GM12874 (cell line): ENCODE measurements at regions not wholly inside any gene's neighbourhood (a gene's known extent, or its start where the extent isn't known, plus 50 kb on each side); places are given as distances from the start of the nearest gene placed in this dataset.

Source experiments
- TF ChIP-seq, protein P1 (sequence below): IDR thresholded peaks from 2 replicates; pipeline ENCODE4 v1.5.1; 2011; ENCODE audit warnings: low read depth, mild to moderate bottlenecking, control low read depth, low read length, moderate library complexity; ENCODE audit not compliant: insufficient read depth

DNA sequence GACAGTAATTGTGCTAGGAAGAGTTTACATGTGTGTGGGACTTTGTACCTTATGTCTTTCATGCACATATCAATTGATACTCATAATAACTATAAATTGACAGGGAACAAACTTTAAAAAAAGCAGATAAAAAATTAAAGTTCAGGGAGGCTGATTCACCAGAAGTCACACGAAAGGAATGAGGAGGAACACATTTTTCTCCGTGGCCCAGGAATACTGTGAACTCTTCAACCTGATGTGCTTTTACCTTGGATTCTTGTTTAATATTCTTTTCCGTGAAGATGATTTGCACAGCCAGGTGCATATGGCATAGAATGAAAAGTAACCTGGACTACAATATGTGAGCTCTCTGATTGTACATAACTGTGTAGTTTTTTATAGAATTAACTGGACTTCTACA, 326.3 kb downstream of the CDH7 start:
- TF ChIP-seq, protein P1, sequence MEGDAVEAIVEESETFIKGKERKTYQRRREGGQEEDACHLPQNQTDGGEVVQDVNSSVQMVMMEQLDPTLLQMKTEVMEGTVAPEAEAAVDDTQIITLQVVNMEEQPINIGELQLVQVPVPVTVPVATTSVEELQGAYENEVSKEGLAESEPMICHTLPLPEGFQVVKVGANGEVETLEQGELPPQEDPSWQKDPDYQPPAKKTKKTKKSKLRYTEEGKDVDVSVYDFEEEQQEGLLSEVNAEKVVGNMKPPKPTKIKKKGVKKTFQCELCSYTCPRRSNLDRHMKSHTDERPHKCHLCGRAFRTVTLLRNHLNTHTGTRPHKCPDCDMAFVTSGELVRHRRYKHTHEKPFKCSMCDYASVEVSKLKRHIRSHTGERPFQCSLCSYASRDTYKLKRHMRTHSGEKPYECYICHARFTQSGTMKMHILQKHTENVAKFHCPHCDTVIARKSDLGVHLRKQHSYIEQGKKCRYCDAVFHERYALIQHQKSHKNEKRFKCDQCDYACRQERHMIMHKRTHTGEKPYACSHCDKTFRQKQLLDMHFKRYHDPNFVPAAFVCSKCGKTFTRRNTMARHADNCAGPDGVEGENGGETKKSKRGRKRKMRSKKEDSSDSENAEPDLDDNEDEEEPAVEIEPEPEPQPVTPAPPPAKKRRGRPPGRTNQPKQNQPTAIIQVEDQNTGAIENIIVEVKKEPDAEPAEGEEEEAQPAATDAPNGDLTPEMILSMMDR = no peak

DNA sequence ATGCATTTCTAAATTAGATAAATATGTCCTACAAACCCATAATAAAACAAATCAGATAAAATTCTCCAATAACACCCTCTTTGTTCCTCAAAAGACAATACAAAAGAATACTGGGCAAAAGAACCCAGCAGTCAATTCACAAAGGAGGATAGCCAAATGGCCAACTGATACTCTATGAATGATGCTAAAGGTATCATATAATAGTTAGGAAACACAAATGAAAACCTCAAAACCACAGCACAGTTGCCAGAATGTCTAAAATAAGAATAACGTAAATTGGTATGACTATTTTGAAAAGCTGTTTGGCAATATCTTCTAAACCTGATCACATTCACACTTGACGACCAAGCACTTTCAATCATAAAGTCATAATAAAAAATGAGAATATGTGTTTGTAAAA, 315.4 kb downstream of the CDH7 start:
- TF ChIP-seq, protein P1 = no peak

DNA sequence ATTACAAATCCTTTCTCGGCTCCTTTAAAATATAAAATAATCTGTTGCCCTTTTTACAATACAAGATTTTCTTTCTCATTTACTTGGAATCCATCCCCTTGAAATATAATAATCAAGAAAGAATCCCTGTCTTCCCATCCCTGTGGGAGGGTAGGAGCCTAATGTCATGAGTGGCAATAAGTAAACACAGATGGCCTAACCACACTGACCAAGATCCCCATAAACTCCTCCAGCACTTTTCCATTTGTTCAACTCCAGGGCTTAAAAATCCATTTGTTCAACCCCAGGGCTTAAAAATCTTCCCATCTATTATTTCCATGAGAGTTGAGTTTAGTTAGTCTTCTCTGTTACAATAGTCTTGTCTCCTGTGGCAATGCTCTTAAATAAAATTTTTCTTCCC, 297.6 kb downstream of the CDH7 start:
- TF ChIP-seq, protein P1 = no peak

DNA sequence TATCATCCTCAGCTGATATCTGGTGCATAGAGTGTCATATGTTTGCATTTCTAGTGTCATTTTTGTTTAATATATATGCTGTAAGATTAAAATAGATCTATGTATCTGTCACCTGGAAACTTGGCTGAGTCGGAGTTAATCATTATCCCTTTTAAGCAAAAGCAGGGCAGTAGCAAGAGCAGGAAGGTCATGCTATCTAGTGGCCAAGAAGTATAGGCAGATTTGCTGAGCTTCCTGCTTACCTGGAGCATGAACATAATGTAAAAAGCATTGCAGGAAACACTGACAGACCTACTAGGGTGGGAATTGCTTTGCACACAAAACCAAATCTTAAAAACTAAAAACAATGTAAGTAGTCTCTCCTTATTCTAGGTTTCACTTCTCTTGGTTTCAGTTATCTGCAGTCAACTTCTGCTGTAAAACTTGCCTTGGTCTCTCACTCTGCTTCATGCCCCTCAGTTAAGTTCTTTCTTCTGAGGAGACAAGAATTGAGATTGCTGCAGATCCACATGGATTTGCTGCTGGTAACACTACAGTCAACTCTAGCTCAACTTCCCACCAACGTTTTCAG, 295.3 kb downstream of the CDH7 start:
- TF ChIP-seq, protein P1 = 0 out of 2 replicates have a peak, but pooled peaks have one; percentile 1

DNA sequence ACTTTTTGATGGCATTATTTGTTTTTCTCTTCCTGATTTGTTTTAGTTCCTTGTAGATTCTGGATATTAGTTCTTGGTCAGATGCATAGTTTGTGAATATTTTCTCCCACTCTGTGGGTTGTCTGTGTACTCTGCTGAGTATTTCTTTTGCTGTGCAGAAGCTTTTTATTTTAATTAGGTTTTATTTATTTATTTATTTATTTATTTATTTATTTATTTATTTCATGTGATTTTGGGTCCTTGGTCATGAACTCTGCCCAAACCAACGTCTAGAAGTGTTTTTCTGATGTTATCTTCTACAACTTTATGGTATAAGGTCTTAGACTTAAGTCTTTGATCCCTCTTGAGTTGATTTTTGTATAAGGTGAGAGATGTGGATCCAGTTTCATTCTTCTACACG, 292.2 kb downstream of the CDH7 start:
- TF ChIP-seq, protein P1 = no peak

DNA sequence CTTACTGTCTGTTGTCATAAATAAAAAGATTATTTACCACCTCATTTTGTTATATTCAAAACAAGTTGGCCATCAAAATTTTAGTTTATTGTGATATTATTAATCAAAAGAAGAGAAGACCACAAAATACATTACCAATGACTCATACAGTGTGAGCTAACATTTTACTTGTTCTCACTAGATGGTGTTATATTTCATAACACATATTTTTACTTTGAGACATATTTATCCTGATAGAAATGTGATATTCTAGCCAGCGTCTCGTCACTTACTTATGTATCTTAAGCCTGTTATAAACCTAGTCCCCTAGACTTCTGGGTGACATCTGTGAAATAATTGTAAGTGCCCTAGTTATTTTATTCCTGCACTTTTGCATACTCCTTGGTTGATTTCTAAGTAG, 263.2 kb downstream of the CDH7 start:
- TF ChIP-seq, protein P1 = no peak

DNA sequence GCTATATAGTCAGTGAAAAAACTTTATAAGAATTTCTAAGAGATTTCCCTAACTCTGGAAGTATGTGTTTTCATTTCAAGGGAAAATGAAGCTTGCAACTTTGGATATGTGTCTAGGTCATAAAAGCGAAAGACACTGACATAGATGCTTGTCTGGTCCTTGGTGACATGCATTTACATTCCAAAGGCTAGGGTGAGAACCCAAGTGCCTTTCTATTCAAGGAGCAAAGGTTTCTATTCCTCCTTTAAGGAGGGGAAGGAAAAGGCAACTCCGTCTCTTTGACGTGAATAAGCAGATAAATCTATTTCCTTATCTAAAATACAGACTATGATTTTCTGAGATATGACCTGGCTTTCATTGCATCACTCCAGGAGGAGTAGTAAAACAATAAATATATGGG, 261.1 kb downstream of the CDH7 start:
- TF ChIP-seq, protein P1 = no peak
